ENCODE measurements at regions not wholly inside any gene's neighbourhood (a gene's known extent, or its start where the extent isn't known, plus 50 kb on each side); places are given as distances from the start of the nearest gene placed in this dataset.
"Not testable (repeated sequence)": the region's sequence is repeated elsewhere in the genome, so short reads cannot be mapped to it uniquely, and the experiment has no call there.

DNA sequence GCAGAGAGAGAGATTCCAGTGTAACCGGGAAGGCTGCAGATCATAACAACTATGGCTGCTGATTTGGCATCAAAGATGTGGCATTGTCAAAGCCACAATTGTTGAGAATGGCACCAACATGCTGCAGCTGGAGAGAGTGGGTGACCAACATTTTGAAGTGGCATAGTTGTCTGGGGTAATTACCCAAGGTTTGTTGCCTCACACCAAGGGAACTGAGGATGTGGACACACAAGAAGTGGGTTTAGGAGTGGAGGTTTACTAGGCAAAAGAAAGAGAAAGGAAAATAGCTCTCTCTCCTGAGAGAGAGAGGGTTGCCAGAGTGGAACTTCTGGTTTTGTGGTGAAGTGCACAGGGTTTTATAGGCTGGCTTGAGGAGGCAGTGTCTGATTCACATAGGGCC, 126.6 kb downstream of the FAM72C start:
- TF ChIP-seq, protein P1, sequence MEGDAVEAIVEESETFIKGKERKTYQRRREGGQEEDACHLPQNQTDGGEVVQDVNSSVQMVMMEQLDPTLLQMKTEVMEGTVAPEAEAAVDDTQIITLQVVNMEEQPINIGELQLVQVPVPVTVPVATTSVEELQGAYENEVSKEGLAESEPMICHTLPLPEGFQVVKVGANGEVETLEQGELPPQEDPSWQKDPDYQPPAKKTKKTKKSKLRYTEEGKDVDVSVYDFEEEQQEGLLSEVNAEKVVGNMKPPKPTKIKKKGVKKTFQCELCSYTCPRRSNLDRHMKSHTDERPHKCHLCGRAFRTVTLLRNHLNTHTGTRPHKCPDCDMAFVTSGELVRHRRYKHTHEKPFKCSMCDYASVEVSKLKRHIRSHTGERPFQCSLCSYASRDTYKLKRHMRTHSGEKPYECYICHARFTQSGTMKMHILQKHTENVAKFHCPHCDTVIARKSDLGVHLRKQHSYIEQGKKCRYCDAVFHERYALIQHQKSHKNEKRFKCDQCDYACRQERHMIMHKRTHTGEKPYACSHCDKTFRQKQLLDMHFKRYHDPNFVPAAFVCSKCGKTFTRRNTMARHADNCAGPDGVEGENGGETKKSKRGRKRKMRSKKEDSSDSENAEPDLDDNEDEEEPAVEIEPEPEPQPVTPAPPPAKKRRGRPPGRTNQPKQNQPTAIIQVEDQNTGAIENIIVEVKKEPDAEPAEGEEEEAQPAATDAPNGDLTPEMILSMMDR (IDR thresholded peaks at IDR 0.05; ENCODE audit: low read length), result not testable (repeated sequence)
- TF ChIP-seq EZH2 (IDR thresholded peaks at IDR 0.05; ENCODE audit: borderline replicate concordance, low read length), result not testable (repeated sequence)

Measured in OCI-LY1 (cell line).